Thyroid gland (tissue), 4 donors: ENCODE measurements at regions not wholly inside any gene's neighbourhood (a gene's known extent, or its start where the extent isn't known, plus 50 kb on each side); places are given as distances from the start of the nearest gene placed in this dataset.

Experiments used
- POLR2A ChIP-seq, 2 donors: fragments of 450-650 bp; IDR thresholded peaks; one replicate each; pipeline ENCODE4 v1.6.1; 2017; ENCODE audit warnings: antibody characterized with exemption in 2 of 2, mild to moderate bottlenecking in 2 of 2, moderate library complexity in 1 of 2
- TF ChIP-seq, protein P1 (sequence below), 6 experiments: fragments of 200-600 bp in 3 of 6; fragments of 450-650 bp in 3 of 6; sonication (generic) in 3 of 6; IDR thresholded peaks; one replicate each; pipeline ENCODE4 v1.5.1; 2016 to 2019; ENCODE audit warnings: antibody characterized with exemption in 6 of 6, mild to moderate bottlenecking in 2 of 6, inconsistent platforms in 1 of 6, moderate library complexity in 1 of 6

DNA sequence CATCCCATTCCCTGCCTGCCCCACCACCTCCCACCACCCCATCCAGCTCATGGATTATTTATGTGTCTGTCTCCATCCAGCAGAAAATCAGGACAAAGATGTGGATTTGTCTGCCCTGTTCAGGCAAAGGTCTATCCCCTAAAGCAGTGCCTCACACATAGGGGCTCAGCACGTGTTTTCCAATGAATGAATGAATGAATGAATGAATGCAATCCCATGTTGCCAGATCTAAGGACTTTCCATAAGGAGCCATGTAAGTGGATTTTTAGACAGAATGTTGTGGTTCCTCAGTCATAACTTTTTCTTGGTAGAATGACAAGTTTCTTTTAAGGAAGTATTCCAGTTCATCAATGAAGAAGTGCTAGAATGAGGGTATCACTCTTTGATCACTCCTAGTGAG is 133.7 kb downstream of the RNASET2 start:
- no peak for TF ChIP-seq POLR2A (IDR thresholded peaks at IDR 0.05)
- TF ChIP-seq, protein P1, sequence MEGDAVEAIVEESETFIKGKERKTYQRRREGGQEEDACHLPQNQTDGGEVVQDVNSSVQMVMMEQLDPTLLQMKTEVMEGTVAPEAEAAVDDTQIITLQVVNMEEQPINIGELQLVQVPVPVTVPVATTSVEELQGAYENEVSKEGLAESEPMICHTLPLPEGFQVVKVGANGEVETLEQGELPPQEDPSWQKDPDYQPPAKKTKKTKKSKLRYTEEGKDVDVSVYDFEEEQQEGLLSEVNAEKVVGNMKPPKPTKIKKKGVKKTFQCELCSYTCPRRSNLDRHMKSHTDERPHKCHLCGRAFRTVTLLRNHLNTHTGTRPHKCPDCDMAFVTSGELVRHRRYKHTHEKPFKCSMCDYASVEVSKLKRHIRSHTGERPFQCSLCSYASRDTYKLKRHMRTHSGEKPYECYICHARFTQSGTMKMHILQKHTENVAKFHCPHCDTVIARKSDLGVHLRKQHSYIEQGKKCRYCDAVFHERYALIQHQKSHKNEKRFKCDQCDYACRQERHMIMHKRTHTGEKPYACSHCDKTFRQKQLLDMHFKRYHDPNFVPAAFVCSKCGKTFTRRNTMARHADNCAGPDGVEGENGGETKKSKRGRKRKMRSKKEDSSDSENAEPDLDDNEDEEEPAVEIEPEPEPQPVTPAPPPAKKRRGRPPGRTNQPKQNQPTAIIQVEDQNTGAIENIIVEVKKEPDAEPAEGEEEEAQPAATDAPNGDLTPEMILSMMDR (IDR thresholded peaks at IDR 0.05) = no peak
